HG02571 (cell line): ENCODE measurements at regions not wholly inside any gene's neighbourhood (a gene's known extent, or its start where the extent isn't known, plus 50 kb on each side); places are given as distances from the start of the nearest gene placed in this dataset.
A peak's percentile ranks its signal among the peaks of the same experiment; 100 is the strongest.

Experiments
- ATAC-seq: cut with Tn5 transposase; IDR thresholded peaks from one replicate; pipeline ENCODE4 v1.9.1; 2021; ENCODE audit warnings: mild to moderate bottlenecking, moderate library complexity; ENCODE audit not compliant: unreplicated experiment

- no peak for ATAC-seq
Observed at GRCh38 chr5:148708854-148709253, 54.5 kb upstream of the HTR4 start.

GRCh38 chr5:148711961-148712360 is 57.6 kb upstream of the HTR4 start:
- ATAC-seq: no peak

DNA sequence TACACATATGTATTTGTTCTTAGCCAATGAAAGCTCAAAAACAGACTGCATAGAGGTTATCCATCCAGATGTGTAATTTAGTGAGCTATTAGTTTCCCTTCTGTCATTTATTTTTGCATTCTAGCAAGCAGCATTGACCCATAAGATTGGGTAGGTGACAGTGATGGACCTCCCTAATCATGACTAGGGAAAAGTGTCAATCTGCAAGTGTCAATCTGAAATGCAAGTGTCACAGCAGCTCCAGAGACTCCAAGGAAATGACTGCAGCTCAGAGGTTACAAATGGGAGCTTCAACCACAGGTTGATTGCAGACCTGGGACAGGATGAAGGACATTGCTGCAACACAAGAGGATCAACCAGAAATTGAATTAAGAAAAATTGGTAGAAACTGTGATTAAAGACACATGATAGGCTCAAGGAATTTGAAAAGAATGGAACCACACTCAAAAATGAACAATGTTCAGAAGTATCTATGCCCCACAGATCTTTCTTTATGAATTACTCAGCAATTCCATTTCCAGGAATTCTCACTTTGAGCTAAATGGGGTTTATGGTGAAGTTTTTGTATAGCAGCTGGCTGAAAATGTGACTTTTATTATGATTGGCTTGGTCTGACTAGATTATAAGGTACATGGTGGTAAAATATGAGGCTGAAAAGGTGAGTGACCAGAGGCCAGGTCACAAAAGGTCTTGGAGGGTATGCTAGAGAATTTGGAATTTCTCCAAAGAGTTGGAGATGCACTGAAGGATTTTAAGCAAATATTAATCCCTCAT is 59.6 kb upstream of the HTR4 start:
- no peak for ATAC-seq

DNA sequence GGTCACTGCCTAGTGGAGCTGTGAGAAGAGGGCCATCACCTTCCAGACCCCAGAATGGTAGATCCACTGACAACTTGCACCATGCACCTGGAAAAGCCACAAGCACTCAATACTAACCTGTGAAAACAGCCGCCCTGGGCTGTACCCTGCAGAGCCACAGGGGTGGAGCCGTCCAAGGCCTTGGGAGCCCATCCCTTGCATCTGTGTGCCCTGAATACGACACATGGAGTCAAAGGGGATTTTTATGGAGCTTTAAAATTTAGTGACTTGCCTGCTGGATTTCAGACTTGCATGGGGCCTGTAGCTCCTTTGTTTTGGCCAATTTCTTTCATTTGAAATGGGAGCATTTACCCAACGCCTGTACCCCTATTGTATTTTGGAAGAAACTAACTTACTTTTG is 62.4 kb upstream of the HTR4 start:
- no peak for ATAC-seq

DNA sequence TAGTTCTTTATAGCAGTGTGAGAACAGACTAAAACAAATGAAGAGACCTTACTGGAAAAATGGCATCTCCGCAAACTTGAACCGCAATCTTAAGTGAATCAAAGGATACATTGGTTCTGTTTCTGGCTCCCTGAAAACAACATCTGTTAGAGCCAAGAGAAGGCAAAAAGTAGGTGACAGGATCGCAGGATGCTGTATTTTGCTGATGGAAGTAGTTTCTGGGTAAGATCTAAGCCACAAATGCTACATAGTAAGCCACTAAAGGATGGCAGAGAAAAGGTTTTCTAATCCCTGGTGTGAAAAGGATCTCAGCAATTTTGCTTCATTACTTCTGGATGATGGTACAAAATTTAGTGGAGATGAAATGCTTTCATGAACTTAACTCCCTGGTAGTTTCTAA is 63.3 kb upstream of the HTR4 start:
- ATAC-seq: no peak

GRCh38 chr5:148719605-148720004 is 65.3 kb upstream of the HTR4 start:
- ATAC-seq: no peak

- no peak for ATAC-seq
Observed at GRCh38 chr5:148720257-148720656, 65.9 kb upstream of the HTR4 start.

DNA sequence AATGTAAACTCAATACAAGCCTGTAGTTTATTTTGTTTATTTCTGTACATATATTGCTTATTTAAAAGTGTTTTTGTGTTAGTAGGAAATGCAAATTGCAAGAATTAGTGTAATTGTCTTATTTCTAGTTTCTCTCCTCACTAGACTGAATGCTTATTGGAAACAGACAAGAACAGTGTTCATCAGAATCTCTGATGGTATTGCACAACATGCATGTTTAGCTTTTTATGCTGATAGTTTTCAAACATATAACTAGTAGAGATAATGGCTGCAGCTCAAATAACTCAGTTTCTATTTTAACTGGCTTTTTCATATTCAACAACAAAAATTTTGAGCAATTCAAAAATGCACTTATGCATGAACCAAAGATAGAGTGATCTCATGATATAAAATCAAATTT is 68.8 kb upstream of the HTR4 start:
- ATAC-seq: no peak

DNA sequence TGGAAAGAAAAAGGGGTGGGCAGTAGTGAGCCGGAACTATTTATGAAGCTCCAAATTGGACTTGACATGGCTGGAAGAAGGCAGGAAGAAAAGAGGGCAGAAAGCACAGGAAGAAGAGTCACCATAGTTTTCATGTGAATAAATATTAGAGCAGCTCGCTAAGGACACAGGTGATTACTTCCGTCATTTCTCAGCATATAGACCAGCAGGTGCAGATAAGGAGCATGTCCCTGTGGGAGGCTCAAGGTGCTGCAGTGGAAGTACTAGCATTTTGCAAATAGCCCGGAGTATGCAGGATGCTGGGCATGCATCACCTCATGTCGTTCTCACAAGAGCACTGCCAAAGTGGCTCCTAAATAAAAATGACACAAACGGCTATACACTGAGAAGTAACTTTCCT is 71.3 kb upstream of the HTR4 start:
- ATAC-seq: no peak

DNA sequence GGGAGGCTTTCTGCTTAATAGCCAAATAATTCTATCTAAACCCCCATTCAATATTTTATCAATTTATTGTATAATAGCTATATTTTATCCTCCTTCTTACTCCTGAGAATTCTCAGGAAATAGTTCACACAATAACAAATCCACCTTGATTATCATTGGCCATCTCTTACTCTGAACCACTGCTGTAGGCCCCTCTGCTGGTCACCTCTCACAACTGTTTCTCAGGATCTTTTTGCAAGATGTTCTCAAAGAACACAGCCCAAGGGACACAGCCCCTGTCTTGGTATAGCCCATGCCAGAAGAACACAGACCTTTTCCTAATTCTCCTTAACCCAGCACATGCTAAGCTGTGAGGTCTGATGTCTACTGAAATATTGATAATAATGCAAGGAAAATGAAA is 74.9 kb upstream of the HTR4 start:
- no peak for ATAC-seq

GRCh38 chr5:148730270-148730669 is 75.9 kb upstream of the HTR4 start:
- no peak for ATAC-seq

DNA sequence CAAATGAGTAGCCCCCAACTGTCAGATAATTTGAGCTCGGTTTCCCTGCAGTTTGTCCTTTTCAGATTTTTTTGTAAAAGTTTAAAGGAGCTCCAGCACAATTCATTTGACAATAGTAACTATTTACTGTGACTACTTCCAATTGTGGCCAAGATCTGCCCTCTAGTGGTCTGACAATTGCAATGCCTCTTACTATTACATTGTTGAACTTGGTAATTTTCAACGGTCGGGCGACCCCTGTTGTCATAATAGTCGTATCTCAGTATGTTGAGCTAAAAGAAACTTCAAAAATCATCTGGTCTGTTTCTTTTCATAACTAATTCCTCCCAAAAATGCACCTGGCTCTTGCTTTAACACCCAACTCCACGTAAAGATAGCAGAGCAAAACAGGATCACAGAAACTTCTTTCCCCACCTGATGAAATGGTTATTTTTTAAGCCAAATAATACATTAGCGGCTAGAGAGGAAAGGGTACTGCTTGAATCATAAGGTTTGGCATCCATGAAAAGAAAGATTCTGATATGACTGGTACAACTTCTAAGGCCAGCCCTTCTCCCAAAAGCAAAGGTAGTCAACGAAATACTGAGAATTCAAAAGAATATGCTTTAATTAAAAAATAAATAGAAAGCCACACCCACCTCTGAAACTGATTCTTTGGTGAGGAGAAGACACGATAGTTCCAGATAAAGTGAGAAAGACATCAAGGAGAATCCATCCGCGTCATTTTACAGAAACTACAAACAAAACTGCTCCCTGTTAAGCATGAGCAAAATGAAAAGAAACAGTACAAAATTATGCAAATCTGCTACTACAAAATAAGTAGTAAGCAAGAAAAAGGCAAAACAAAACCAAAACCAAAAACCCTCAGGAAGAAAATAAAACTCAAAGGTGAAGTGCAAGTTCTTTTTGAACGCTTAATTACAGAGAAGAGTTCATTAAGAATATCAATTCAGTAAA is 76.9 kb upstream of the HTR4 start:
- ATAC-seq: peak; percentile 94

GRCh38 chr5:148732692-148733091 is 78.4 kb upstream of the HTR4 start:
- ATAC-seq: no peak

- ATAC-seq: peak; percentile 35
Observed at GRCh38 chr5:148733601-148734438, 79.5 kb upstream of the HTR4 start.

DNA sequence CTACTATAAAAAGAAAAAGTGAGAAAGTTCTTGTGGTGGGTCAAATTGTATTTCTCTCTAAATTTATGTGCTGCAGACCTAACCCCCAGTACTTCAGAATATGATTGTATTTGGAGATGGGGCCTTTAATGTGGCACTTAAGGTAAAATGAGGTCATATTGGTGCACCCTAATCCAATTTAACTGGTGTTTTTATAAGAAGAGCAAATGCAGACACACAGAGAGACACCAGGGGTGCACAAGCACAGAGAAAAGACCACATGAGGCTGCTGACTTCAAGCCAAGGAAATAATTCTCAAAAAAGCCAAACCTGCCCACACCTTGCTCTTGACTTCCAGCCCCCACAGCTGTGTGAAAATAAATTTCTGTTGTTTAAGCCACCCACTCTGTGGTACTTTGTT is 80.2 kb upstream of the HTR4 start:
- ATAC-seq: no peak

DNA sequence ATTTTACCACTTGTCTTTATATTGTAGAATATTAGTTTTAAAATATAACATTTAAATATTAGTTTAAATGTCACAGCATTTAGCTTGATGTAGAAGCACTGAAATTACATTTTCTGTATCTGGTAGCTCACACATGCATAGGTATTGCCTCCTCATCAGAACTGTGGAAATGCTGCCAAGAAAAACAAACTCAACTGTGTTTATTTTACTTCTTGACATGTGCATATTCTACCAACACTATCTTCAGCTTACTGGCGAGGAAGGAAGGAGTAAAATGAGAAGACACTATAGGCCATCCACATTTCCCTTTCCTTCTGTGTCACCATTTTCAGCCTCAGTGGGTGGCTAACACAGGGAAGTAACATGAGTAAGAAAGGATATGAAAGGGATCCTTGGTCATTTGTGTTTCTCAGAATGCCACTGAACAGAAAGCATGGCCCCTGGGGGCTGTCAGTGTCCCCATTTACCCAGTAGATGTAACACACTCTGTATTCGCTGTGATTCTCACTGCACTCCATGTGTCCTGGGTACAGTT is 81.0 kb upstream of the HTR4 start:
- no peak for ATAC-seq

DNA sequence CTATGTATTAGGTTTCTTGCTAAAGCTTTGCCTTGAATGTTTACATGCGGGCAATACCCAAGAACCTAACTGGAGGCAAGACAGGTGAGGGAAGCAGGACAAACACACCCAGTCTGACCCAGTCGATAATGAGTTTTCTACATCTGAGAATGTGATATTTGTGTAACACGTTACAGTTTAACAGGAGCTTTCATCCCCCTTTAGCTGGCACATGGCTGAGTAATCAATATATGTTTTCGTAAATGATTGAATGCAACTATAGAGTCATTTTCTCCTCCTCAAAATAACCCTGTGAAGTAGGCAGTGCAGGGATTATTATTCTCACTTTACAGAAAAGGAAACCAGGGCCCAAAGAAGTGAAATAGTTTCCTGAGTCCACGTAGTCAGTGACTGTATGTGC is 84.7 kb upstream of the HTR4 start:
- ATAC-seq: no peak

DNA sequence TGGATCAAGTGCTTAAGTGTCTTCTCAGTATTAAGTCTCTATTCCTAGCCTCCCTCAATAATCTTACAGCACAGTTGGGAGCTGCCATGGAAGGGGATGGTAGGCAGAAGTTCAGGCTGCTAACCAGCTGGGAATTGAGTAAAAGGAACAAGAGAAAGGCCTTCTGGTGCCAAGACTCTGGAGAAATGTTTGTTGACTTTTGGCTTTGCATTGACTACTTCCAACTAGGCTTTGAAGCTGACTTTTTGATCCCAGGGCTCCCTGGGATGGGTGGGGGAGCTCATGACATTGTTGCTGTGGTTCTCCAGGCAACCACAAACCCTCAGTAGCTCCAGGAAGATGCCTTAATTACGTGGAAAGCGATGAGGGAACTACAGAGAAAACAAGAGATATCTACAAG is 85.2 kb upstream of the HTR4 start:
- no peak for ATAC-seq

- no peak for ATAC-seq
Observed at GRCh38 chr5:148740079-148740858, 85.9 kb upstream of the HTR4 start.
